Stromal cell of bone marrow (primary cell): ENCODE measurements at regions not wholly inside any gene's neighbourhood (a gene's known extent, or its start where the extent isn't known, plus 50 kb on each side); places are given as distances from the start of the nearest gene placed in this dataset.

Experiments used
- DNase-seq: peaks from one replicate; pipeline ENCODE4 v3.0.0-alpha.2; 2012; ENCODE audit warnings: low read depth

- peak; percentile 17 for DNase-seq
Measured at GRCh38 chr13:63107179-63107943, 1691.7 kb upstream of the PCDH20 start.

DNA sequence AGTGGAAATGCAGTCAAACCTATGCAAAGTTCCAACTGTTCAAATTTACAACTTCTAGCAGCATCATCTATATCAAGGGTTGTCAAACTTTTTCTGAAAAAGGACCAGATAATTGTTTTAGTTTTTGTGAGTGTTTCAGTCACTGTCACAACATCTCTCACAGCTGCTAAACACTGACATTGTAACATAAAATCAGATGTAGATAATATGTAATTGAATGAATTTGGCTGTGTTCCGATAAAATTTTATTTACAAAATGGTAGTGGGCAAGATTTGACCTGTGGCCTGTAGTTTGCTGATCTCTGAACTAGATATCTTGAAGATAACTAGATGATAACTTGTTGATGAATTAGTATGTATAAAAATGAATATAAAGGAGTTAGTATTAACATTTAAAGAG, 1679.1 kb upstream of the PCDH20 start:
- DNase-seq = no peak

DNA sequence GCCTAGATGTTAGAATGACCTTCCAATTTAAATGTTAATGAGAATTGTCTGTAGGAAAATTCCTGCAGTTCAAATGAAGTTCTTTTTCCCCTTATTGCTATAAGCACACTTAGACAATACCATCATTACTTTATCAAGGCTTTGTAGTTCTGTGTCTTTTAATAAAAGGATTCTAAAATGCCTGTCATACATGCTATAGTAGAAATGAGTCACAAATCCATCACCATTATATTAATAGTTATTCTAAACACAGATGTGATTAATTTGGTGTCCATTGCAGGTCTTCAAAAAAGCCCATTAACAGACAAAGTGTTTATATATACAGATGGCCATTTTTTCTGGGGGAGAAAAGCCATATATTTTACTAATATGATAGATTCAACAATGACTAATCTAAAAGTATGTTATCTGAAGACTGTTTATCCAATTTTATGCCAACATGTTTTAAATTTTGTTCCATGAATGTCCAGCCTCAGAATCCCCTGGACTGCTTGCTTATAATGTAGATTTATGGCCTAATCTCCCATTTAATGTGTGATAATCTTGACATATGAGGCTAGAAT, 1678.3 kb upstream of the PCDH20 start:
- DNase-seq = no peak

GRCh38 chr13:63092456-63092855, 1676.8 kb upstream of the PCDH20 start:
- no peak for DNase-seq

GRCh38 chr13:63090524-63090923, 1674.9 kb upstream of the PCDH20 start:
- no peak for DNase-seq

- DNase-seq = peak; percentile 21
Measured at GRCh38 chr13:63088226-63088625, 1672.6 kb upstream of the PCDH20 start.

DNA sequence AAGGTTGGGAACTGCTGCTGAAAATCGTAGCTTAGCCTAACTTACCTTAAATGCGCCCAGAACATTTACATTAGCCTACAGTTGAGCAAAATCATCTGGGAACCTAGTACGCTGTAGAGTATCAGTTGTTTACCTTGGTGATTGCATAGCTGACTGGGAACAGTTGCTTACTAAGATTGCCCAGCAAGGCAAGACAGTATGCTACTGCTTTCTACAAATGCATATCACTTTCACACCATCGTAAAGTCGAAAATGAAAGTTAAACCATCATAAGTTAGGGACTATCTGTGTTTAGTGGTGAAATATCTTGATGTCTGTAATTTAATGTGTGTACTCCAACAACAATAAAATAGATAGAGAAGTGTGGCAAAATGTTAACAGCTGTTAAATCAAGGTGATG, 1670.6 kb upstream of the PCDH20 start:
- DNase-seq = no peak

DNA sequence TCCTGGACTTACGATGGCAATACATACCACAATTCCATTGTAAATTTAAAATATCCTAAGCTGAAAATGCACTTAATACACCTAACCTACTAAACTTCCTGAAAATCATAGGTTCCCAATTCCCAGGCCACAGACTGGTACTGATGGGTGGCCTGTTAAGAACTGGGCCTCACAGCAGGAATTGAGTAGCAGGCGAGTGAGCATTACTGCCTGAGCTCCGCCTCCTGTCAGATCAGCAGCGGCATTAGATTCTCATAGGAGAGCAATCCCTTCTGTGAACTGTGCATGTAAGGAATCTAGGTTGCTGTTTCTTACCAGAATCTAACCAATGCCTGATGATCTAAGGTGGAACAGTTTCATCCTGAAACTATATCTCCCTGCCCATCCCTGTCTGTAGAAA, 1670.2 kb upstream of the PCDH20 start:
- no peak for DNase-seq

GRCh38 chr13:63081400-63082014, 1665.9 kb upstream of the PCDH20 start:
- DNase-seq = no peak

DNA sequence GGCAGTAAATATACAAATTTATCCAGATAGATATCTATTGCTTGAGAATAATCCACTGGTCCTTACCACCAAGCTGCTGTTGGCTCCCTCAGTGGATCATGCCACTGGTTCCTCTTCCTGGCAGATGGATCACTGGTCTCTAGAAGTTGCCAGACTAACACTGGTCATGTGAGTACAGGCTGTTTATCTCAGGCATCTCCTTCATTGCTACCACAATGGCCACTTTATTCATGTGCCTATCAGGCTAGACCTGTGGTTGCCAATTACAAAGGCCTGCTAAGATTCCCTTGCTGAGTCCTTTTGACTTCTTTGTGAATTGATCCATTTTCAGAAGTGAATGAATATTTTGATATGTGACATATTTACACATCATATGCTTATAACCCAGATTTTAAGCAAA, 1659.5 kb upstream of the PCDH20 start:
- no peak for DNase-seq

GRCh38 chr13:63050287-63050686, 1634.6 kb upstream of the PCDH20 start:
- DNase-seq = no peak

DNA sequence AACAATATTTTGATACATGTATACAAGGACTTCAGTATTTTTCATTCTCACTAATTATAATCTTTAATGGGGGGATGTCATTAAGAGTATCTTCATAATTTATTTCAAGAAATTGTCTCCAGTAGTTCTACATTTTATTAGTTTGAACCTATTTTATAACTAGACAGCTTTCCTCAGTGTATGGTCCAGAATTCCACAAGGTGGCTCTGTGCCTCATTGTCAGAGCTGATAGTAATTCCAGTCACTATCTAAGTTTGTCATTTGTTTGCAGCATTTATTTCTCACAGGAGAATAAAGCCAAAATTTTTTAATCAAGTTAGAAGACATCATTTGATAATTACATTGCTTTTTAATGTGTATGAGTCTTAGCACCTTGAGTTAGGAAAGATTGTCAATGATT, 1633.0 kb upstream of the PCDH20 start:
- peak; percentile 2 for DNase-seq

DNA sequence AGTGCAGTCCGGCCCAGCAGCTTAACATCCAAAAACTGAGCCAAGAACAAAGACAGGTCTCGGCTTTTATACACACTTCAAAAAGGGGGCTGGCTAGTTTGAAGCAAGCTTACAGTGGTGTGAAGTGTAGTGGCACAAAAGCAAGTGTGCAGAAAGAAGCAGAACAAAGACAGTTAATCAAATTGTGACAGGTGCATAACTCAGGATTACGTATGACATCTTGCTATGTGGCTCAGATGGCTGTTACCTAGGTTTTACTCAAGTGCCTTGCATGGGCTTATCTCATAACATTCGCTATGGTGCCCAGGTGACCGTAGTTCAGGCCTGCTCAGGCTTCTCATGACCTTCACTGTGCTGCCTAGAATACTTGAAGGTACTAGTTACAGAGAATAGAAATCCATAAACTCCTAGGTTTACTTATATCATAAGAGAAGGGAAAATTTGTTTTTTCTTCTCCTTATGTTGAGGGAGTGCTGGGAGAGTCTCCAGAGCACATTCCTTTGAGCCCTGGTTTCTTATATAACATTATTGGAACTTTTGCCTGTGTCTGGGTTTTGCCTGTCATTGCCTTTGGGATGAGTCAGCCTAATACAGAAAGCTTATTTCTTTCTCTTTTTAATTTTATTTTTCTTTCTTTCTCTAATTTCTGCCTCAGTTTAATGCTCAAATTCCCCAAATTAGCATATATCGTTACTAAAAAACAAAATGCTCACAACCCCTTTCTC, 1629.1 kb upstream of the PCDH20 start:
- DNase-seq = peak; percentile 3

- no peak for DNase-seq
Measured at GRCh38 chr13:63042686-63043085, 1627.0 kb upstream of the PCDH20 start.

GRCh38 chr13:63041640-63042414, 1626.2 kb upstream of the PCDH20 start:
- DNase-seq = no peak

DNA sequence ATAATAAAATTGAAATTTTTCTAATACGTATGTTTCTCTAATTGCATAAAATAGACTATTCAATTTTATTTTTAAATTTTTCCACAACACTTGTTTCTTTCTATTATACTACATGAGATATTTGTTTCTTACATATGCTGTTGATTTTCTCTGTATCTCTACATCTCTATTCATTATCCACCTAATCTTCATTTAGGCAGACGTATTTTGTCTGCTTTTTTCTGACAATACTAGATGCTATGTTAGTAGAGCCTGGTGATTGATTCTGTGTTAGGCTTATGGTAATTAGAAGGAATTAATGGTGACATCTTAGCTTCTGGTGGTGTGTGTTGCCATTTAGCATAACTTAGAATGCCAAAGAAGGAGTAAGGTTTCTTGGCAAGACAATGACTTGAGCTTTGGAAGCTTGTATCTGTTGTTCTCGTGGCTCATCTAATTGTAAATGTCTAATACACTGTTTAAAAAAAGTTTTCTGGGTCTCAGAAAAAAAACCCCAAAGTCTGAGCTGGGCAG, 1610.7 kb upstream of the PCDH20 start:
- no peak for DNase-seq

DNA sequence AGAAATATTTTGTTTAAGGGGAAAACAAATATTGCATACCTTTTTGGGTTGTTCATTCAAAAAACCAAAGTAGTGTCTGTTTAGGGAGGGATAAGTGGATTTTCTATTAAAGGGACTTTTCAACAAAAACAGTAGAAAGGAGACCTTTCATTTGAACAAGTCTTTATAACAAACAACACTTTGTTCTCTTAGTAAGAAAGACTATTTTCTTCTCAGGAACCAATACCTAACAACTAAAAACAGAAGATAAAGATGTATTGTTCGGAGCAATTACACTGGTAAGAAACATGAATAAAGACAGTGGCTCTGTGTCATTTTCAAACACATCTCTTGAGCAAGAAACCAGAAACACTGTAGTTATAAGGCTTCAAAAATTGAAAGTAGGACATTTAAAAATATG, 1610.1 kb upstream of the PCDH20 start:
- no peak for DNase-seq

DNA sequence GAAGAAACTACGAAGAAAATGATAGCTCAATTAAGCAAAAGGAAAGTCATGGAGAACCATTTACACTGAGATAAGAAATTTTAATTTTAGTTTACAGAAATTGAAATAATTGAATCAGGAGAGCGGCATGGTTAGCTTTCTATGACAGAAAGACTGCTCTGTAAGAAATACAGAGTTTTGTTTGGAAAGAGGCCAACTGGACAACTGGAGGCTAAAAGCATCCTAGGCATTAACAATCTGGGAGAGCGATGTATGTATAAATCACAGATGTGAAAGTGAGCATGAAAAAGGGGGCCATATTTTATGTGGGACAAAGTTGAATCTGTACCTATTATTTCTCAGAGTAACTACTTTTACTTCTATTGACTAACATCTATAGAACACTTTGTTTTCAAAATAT, 1608.8 kb upstream of the PCDH20 start:
- DNase-seq = no peak

DNA sequence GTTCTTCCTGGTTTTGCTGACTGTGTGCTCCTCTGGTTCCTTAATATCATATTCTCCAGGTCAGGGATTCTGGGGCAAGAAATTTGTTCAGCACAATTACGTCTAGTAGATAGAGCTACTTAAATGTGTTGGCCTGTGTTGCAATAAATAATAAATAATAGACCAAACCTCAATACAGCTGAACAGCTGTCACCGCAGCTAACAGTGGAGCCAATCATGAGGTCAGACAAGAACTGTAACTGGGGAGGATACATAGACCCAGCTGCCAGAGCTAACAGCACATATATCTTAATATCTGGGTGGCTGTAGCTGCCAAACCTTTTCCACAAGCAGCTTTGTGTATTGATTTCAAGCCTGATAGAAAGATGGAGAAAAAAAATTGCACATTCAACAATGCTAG, 1596.3 kb upstream of the PCDH20 start:
- DNase-seq = no peak

- no peak for DNase-seq
Measured at GRCh38 chr13:63010072-63010658, 1594.5 kb upstream of the PCDH20 start.

- DNase-seq = no peak
Measured at GRCh38 chr13:63005625-63006024, 1590.0 kb upstream of the PCDH20 start.

GRCh38 chr13:62997696-62998095, 1582.0 kb upstream of the PCDH20 start:
- no peak for DNase-seq
